Umbilical cord (tissue), 1 donor: ENCODE measurements at regions not wholly inside any gene's neighbourhood (a gene's known extent, or its start where the extent isn't known, plus 50 kb on each side); places are given as distances from the start of the nearest gene placed in this dataset.

Experiments
- DNase-seq: peaks from one replicate; pipeline ENCODE4 v3.0.0-alpha.2; 2015; ENCODE audit warnings: low spot score

- DNase-seq = peak; percentile 39
These were observed 103.0 kb downstream of the EDN3 start for GRCh38 chr20:59403261-59403961.

GRCh38 chr20:59403962-59404314 lies 103.5 kb downstream of the EDN3 start:
- DNase-seq = peak; percentile 15

- no peak for DNase-seq
These were observed 104.3 kb downstream of the EDN3 start for GRCh38 chr20:59404749-59405148.

- DNase-seq = no peak
These were observed 105.1 kb downstream of the EDN3 start for GRCh38 chr20:59405226-59406200.

- no peak for DNase-seq
These were observed 106.0 kb downstream of the EDN3 start for GRCh38 chr20:59406446-59406845.

- DNase-seq = no peak
These were observed 110.8 kb downstream of the EDN3 start for GRCh38 chr20:59411170-59411569.

GRCh38 chr20:59411589-59411988 lies 111.2 kb downstream of the EDN3 start:
- DNase-seq = no peak

GRCh38 chr20:59412181-59412580 lies 111.8 kb downstream of the EDN3 start:
- DNase-seq = no peak

- DNase-seq = no peak
These were observed 112.5 kb downstream of the EDN3 start for GRCh38 chr20:59412875-59413284.

- DNase-seq = no peak
These were observed 113.0 kb downstream of the EDN3 start for GRCh38 chr20:59413326-59413865.

GRCh38 chr20:59414936-59415623 lies 114.7 kb downstream of the EDN3 start:
- no peak for DNase-seq

GRCh38 chr20:59416916-59417315 lies 116.5 kb downstream of the EDN3 start:
- DNase-seq = no peak

GRCh38 chr20:59421089-59421488 lies 120.7 kb downstream of the EDN3 start:
- no peak for DNase-seq

- no peak for DNase-seq
These were observed 121.7 kb downstream of the EDN3 start for GRCh38 chr20:59421920-59422637.

- DNase-seq = peak; percentile 45
These were observed 122.6 kb downstream of the EDN3 start for GRCh38 chr20:59422872-59423544.

- no peak for DNase-seq
These were observed 124.6 kb downstream of the EDN3 start for GRCh38 chr20:59424976-59425375.

- no peak for DNase-seq
These were observed 125.2 kb downstream of the EDN3 start for GRCh38 chr20:59425572-59425971.

GRCh38 chr20:59428006-59428405 lies 127.6 kb downstream of the EDN3 start:
- no peak for DNase-seq

- no peak for DNase-seq
These were observed 128.2 kb downstream of the EDN3 start for GRCh38 chr20:59428441-59429205.

GRCh38 chr20:59429396-59429795 lies 129.0 kb downstream of the EDN3 start:
- DNase-seq = no peak
